ENCODE measurements at regions not wholly inside any gene's neighbourhood (a gene's known extent, or its start where the extent isn't known, plus 50 kb on each side); places are given as distances from the start of the nearest gene placed in this dataset.

GRCh38 chr9:25412646-25413045, 265.6 kb downstream of the TUSC1 start:
- TF ChIP-seq CTCF (IDR thresholded peaks at IDR 0.05) (no peak), POLR2A (IDR thresholded peaks at IDR 0.05) (no peak)
